ENCODE measurements at regions not wholly inside any gene's neighbourhood (a gene's known extent, or its start where the extent isn't known, plus 50 kb on each side); places are given as distances from the start of the nearest gene placed in this dataset.

DNA sequence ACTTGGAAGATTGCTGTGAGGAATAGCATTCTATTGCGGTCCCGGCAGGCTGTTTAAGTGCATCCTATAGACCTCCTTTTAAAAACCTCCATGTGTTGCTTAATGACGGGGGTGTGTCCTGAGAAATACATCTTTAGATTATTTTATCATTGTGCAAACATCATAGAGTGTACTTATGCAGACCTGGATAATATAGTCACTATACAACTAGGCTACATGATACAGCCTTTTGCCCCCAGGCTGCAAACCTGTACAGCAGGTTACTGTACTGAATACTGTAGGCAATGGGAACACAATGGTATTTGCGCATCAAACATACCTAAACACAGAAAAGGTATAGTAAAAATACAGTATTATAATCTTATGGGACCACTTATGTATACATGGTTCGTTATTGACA lies 175.6 kb downstream of the RNF144B start:
- Mint-ChIP-seq H3K27ac (no peak overlapping the region), H3K9me3 (peaks cover 0 to 3% (median 0%) of the 10 kb centered on the region in 9 donors), H3K36me3 (no peaks in the 10 kb centered on the region), H3K4me1 (no peaks in the 10 kb centered on the region), H3K27me3 (peaks cover 8 to 62% (median 20%) of the 10 kb centered on the region in 5 donors), H3K4me3 (no peak overlapping the region)
- DNase-seq (no peak), ATAC-seq (no peak)
- POLR2A ChIA-PET = no interaction called here

- H3K9me3 Mint-ChIP-seq = peaks cover 0 to 11% (median 0%) of the 10 kb centered on the region in 9 donors
- no peak overlapping the region for H3K27ac Mint-ChIP-seq
- H3K4me3 Mint-ChIP-seq = no peak overlapping the region
- ATAC-seq = no peak
- no peaks in the 10 kb centered on the region for H3K4me1 Mint-ChIP-seq
- H3K27me3 Mint-ChIP-seq = peaks cover 7 to 59% (median 21%) of the 10 kb centered on the region in 5 donors
- POLR2A ChIA-PET = no interaction called here
- no peak for DNase-seq
- peaks cover 0 to 1% (median 0%) of the 10 kb centered on the region in 3 donors for H3K36me3 Mint-ChIP-seq
These were observed 177.6 kb downstream of the RNF144B start for GRCh38 chr6:18564775-18565174.

GRCh38 chr6:18565231-18565630 lies 178.1 kb downstream of the RNF144B start:
- DNase-seq (no peak), ATAC-seq (no peak)
- H3K36me3 Mint-ChIP-seq = peaks cover 0 to 1% (median 0%) of the 10 kb centered on the region in 3 donors
- no peak overlapping the region for H3K4me3 Mint-ChIP-seq
- no peak overlapping the region for H3K27ac Mint-ChIP-seq
- no peaks in the 10 kb centered on the region for H3K4me1 Mint-ChIP-seq
- peaks cover 7 to 58% (median 21%) of the 10 kb centered on the region in 5 donors for H3K27me3 Mint-ChIP-seq
- POLR2A ChIA-PET = no interaction called here
- peaks cover 0 to 11% (median 0%) of the 10 kb centered on the region in 9 donors for H3K9me3 Mint-ChIP-seq

DNA sequence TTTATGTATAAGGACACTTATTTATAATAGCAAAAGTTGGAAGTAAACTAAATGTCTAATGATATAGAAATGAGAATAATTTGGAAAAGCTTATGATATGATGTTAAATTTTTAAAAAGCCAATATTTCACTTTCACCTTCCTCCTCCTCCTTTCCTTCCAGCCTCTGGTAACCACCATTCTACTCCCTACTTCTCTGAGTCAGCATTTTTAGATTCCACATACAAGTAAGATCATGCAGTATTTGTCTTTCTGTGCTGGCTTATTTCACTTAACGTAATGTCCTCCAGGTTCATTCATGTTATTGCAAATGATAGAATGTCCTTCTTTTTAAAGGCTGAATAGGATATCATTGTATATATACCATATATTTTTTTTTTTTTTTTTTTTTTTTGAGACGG lies 180.2 kb downstream of the RNF144B start:
- Mint-ChIP-seq H3K27me3 (peaks cover 11 to 53% (median 21%) of the 10 kb centered on the region in 5 donors), H3K9me3 (peaks cover 0 to 11% (median 0%) of the 10 kb centered on the region in 9 donors), H3K36me3 (peaks cover 0 to 1% (median 0%) of the 10 kb centered on the region in 3 donors), H3K27ac (no peak overlapping the region), H3K4me3 (no peak overlapping the region), H3K4me1 (no peaks in the 10 kb centered on the region)
- ATAC-seq (no peak), DNase-seq (no peak)
- POLR2A ChIA-PET = no interaction called here

- no peak overlapping the region for H3K27ac Mint-ChIP-seq
- no peaks in the 10 kb centered on the region for H3K36me3 Mint-ChIP-seq
- no peak for DNase-seq
- peaks cover 14 to 41% (median 16%) of the 10 kb centered on the region in 5 donors for H3K27me3 Mint-ChIP-seq
- ATAC-seq = no peak
- no peak overlapping the region for H3K4me3 Mint-ChIP-seq
- H3K4me1 Mint-ChIP-seq = no peaks in the 10 kb centered on the region
- peaks cover 0 to 7% (median 0%) of the 10 kb centered on the region in 9 donors for H3K9me3 Mint-ChIP-seq
- POLR2A ChIA-PET = no interaction called here
These were observed 190.3 kb downstream of the RNF144B start for GRCh38 chr6:18577491-18577890.

- H3K27me3 Mint-ChIP-seq = peaks cover 16 to 41% (median 21%) of the 10 kb centered on the region in 5 donors
- peaks cover 0 to 7% (median 0%) of the 10 kb centered on the region in 9 donors for H3K9me3 Mint-ChIP-seq
- no peaks in the 10 kb centered on the region for H3K36me3 Mint-ChIP-seq
- no peaks in the 10 kb centered on the region for H3K4me1 Mint-ChIP-seq
- ATAC-seq (no peak), DNase-seq (no peak)
- no peak overlapping the region for H3K27ac Mint-ChIP-seq
- POLR2A ChIA-PET = no interaction called here
- no peak overlapping the region for H3K4me3 Mint-ChIP-seq
These were observed 192.0 kb downstream of the RNF144B start for GRCh38 chr6:18579166-18579565.

- no peak overlapping the region for H3K27ac Mint-ChIP-seq
- no peak overlapping the region for H3K4me3 Mint-ChIP-seq
- no peaks in the 10 kb centered on the region for H3K4me1 Mint-ChIP-seq
- H3K27me3 Mint-ChIP-seq = peaks cover 14 to 36% (median 23%) of the 10 kb centered on the region in 5 donors
- no peaks in the 10 kb centered on the region for H3K36me3 Mint-ChIP-seq
- peaks cover 0 to 6% (median 0%) of the 10 kb centered on the region in 9 donors for H3K9me3 Mint-ChIP-seq
- POLR2A ChIA-PET = no interaction called here
- ATAC-seq (no peak), DNase-seq (no peak)
These were observed 192.7 kb downstream of the RNF144B start for GRCh38 chr6:18579869-18580268.

DNA sequence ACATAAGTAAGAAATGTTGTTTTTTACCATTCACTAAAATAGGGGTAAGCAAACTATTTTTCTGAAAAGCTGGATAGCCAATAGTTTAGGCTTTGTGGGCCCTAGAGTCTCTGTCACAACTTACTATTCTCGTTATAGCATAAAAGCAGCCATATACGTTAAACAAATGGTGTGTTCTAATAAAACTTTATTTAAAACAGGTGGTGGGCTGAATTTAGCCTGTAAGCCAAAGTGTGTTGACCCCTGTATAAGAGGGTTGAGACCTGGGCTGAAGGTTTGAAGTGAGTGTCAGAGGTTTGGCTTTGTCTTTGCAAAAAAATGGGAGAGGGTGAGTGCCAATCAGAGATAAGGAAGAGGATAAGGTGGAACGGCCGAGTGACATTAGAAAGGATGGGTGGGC lies 197.2 kb downstream of the RNF144B start:
- Mint-ChIP-seq H3K9me3 (no peaks in the 10 kb centered on the region), H3K27ac (no peak overlapping the region), H3K27me3 (peaks cover 6 to 20% (median 7%) of the 10 kb centered on the region in 5 donors), H3K4me1 (no peaks in the 10 kb centered on the region), H3K36me3 (no peaks in the 10 kb centered on the region), H3K4me3 (no peak overlapping the region)
- POLR2A ChIA-PET = no interaction called here
- ATAC-seq = no peak
- DNase-seq = no peak

GRCh38 chr6:18585032-18585573 lies 198.0 kb downstream of the RNF144B start:
- Mint-ChIP-seq H3K9me3 (no peaks in the 10 kb centered on the region), H3K36me3 (no peaks in the 10 kb centered on the region), H3K27me3 (peaks cover 5 to 18% (median 9%) of the 10 kb centered on the region in 5 donors), H3K4me3 (no peak overlapping the region), H3K27ac (no peak overlapping the region), H3K4me1 (no peaks in the 10 kb centered on the region)
- POLR2A ChIA-PET = no interaction called here
- no peak for DNase-seq
- ATAC-seq = no peak

GRCh38 chr6:18586133-18586532 lies 199.0 kb downstream of the RNF144B start:
- no peaks in the 10 kb centered on the region for H3K4me1 Mint-ChIP-seq
- no peak overlapping the region for H3K27ac Mint-ChIP-seq
- POLR2A ChIA-PET = no interaction called here
- no peak overlapping the region for H3K4me3 Mint-ChIP-seq
- peaks cover 4 to 21% (median 14%) of the 10 kb centered on the region in 5 donors for H3K27me3 Mint-ChIP-seq
- H3K36me3 Mint-ChIP-seq = no peaks in the 10 kb centered on the region
- ATAC-seq = no peak
- no peak for DNase-seq
- no peaks in the 10 kb centered on the region for H3K9me3 Mint-ChIP-seq

DNA sequence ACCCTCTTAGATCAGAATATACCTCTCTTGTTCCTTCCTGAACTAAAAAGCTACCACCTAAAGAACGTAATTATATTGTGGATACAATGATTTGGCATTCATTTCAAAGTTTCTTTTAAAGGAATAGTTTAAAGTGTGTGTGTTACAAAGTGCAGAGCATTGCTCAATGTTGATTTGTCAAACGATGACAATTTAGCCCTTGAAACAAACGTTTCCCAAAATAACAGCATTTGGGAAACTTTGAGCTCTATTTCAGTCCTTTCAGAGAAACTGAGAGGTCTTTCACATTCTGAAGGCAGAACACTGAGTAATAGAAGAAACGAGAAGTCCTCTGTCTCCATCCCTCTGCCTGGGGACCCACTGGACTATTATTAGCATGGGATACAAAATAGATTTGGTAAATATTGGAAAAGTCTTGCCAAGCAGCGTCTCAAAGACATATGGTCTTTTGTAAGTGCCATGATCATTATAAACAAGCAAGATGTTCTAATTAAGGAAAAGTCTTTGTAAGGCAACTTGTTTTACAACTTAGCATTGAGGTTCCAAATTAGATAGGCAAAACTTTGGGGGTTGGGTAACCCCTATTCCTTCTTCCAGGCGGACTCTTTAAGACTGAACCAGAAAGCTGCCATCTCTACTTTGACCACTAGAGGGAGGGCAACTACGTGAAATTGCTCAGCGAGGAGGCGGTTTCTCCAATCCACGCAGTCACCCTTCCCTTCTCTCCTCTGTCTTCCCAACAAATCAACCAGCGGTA lies 208.8 kb downstream of the RNF144B start:
- Mint-ChIP-seq H3K36me3 (no peaks in the 10 kb centered on the region), H3K9me3 (no peaks in the 10 kb centered on the region), H3K27ac (no peak overlapping the region), H3K27me3 (peaks cover 3 to 19% (median 9%) of the 10 kb centered on the region in 5 donors), H3K4me1 (peaks cover 0 to 5% (median 3%) of the 10 kb centered on the region in 4 donors), H3K4me3 (peak overlapping the region in 2 of 10 donors; percentile 3 to 5)
- DNase-seq = peak in 7 of 10 donors; percentile 5 to 34 (median 29)
- POLR2A ChIA-PET = no interaction called here
- ATAC-seq = no peak

GRCh38 chr6:18596531-18596835 lies 209.3 kb downstream of the RNF144B start:
- DNase-seq = no peak
- Mint-ChIP-seq H3K27ac (no peak overlapping the region), H3K4me3 (peak overlapping the region in 2 of 10 donors; percentile 3 to 5), H3K9me3 (no peaks in the 10 kb centered on the region), H3K4me1 (peaks cover 0 to 5% (median 3%) of the 10 kb centered on the region in 4 donors), H3K27me3 (peaks cover 6 to 21% (median 10%) of the 10 kb centered on the region in 5 donors), H3K36me3 (no peaks in the 10 kb centered on the region)
- POLR2A ChIA-PET = no interaction called here
- no peak for ATAC-seq

- DNase-seq = no peak
- no peak overlapping the region for H3K27ac Mint-ChIP-seq
- H3K27me3 Mint-ChIP-seq = peaks cover 8 to 23% (median 14%) of the 10 kb centered on the region in 5 donors
- H3K9me3 Mint-ChIP-seq = no peaks in the 10 kb centered on the region
- H3K4me1 Mint-ChIP-seq = peaks cover 0 to 5% (median 3%) of the 10 kb centered on the region in 4 donors
- ATAC-seq = no peak
- POLR2A ChIA-PET = interaction anchor here (0.6 kb wide), 2 partner anchors 8 to 911 kb away, joined by 3 to 7 read pairs; no protein-coding TSS in a partner anchor
- no peaks in the 10 kb centered on the region for H3K36me3 Mint-ChIP-seq
- H3K4me3 Mint-ChIP-seq = no peak overlapping the region
These were observed 211.6 kb downstream of the RNF144B start for GRCh38 chr6:18598551-18599264.
